HFF-Myc (cell line): ENCODE measurements at regions not wholly inside any gene's neighbourhood (a gene's known extent, or its start where the extent isn't known, plus 50 kb on each side); places are given as distances from the start of the nearest gene placed in this dataset.

Source experiments
- DNase-seq: peaks from one replicate; pipeline ENCODE4 v3.0.0-alpha.2; 2011; ENCODE audit warnings: low read depth; ENCODE audit errors: extremely low read depth
- H3K4me3 ChIP-seq: replicated peaks from 2 replicates; pipeline ENCODE4 v1.5.1; 2011; ENCODE audit warnings: low read depth, mild to moderate bottlenecking, control low read depth, low read length
- CTCF ChIP-seq: IDR thresholded peaks from 2 replicates; pipeline ENCODE4 v1.5.1; 2012; ENCODE audit warnings: mild to moderate bottlenecking, low read depth, low read length, control low read depth; ENCODE audit errors: missing control alignments

GRCh38 chr14:97703006-97703760, 906.0 kb downstream of the VRK1 start:
- no peak for DNase-seq
- H3K4me3 ChIP-seq = no peak overlapping the region
- TF ChIP-seq CTCF = no peak

GRCh38 chr14:97704316-97704885, 907.2 kb downstream of the VRK1 start:
- no peak for TF ChIP-seq CTCF
- DNase-seq = no peak
- H3K4me3 ChIP-seq = no peak overlapping the region

GRCh38 chr14:97705107-97705506, 907.9 kb downstream of the VRK1 start:
- TF ChIP-seq CTCF = no peak
- no peak for DNase-seq
- no peak overlapping the region for H3K4me3 ChIP-seq

- H3K4me3 ChIP-seq = no peak overlapping the region
- TF ChIP-seq CTCF = no peak
- DNase-seq = no peak
Measured at GRCh38 chr14:97705976-97706375, 908.8 kb downstream of the VRK1 start.

GRCh38 chr14:97706819-97707218, 909.6 kb downstream of the VRK1 start:
- no peak for DNase-seq
- no peak overlapping the region for H3K4me3 ChIP-seq
- TF ChIP-seq CTCF = no peak

GRCh38 chr14:97707603-97708002, 910.4 kb downstream of the VRK1 start:
- no peak for DNase-seq
- no peak for TF ChIP-seq CTCF
- H3K4me3 ChIP-seq = no peak overlapping the region
